HG03135 (cell line): ENCODE measurements at regions not wholly inside any gene's neighbourhood (a gene's known extent, or its start where the extent isn't known, plus 50 kb on each side); places are given as distances from the start of the nearest gene placed in this dataset.

Experiments
- ATAC-seq: cut with Tn5 transposase; IDR thresholded peaks from one replicate; pipeline ENCODE4 v1.9.1; 2021; ENCODE audit warnings: mild to moderate bottlenecking, moderate library complexity; ENCODE audit not compliant: unreplicated experiment

GRCh38 chr12:58513301-58513834, 406.9 kb downstream of the LRIG3 start:
- ATAC-seq: no peak

DNA sequence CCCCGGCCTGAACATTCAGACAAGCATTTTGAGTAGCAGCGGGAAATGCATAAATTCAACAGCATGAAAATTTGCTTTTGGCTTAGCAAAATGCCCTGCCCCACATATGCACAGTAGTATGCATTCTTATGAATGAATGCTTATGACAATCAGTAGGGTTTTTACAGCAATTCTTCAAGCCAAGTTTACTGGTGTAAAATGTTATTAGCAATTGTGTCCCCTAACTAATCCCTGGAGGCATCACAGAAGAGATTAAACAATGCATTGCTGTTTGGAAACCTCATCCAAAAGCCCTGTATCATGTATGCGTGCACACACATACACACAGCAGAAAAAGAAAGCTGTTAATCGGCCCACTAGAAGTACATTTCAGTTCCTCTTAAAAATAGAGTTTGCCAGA, 406.5 kb downstream of the LRIG3 start:
- ATAC-seq: no peak

- ATAC-seq: no peak
These were observed 400.5 kb downstream of the LRIG3 start for GRCh38 chr12:58519839-58520238.

DNA sequence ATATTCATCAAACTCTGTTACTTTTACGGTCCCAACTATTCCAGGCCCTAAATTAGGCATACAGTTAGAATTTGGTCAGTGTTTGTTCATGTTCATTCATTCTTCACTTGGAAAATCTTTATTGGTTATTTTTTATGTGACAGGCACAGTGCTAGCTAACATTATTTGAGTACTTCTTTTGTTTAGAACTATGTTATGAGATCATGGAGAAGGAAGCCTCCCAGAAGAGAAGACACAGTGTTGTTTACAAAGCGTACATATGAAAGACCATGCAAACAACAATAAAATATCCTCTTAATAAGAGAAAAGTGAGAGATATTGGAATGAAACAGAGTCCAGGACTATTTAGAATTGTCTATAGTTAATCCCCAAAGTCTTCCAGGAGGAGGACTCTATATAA, 399.2 kb downstream of the LRIG3 start:
- ATAC-seq: no peak

GRCh38 chr12:58521796-58522195, 398.5 kb downstream of the LRIG3 start:
- no peak for ATAC-seq

GRCh38 chr12:58523360-58523759, 396.9 kb downstream of the LRIG3 start:
- no peak for ATAC-seq

GRCh38 chr12:58528271-58528670, 392.0 kb downstream of the LRIG3 start:
- no peak for ATAC-seq

DNA sequence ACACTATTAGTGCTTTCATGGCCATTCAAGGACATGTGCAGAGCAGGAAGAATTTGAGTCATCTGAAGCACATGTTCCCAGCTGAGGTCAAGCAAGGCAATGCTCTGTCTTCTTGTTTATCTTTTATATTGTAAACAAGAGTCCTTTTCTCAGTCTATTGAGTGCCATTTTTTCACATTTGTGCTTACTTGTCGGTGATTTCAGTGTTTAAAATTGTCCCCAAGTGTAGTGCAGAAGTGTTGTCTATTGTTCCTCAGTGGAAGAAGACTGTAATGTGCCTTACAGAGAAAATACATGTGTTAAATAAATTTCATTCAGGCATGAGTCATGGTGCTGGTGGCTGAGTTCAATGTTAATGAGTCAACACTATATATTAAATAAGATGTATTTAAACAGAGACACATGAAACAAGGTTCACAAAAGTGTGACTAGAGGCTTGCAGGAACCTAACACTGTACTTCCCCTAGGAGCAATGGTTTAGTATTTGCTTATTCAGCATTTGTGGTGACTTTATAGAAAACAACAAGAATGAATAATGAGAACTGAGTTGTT, 391.1 kb downstream of the LRIG3 start:
- no peak for ATAC-seq

DNA sequence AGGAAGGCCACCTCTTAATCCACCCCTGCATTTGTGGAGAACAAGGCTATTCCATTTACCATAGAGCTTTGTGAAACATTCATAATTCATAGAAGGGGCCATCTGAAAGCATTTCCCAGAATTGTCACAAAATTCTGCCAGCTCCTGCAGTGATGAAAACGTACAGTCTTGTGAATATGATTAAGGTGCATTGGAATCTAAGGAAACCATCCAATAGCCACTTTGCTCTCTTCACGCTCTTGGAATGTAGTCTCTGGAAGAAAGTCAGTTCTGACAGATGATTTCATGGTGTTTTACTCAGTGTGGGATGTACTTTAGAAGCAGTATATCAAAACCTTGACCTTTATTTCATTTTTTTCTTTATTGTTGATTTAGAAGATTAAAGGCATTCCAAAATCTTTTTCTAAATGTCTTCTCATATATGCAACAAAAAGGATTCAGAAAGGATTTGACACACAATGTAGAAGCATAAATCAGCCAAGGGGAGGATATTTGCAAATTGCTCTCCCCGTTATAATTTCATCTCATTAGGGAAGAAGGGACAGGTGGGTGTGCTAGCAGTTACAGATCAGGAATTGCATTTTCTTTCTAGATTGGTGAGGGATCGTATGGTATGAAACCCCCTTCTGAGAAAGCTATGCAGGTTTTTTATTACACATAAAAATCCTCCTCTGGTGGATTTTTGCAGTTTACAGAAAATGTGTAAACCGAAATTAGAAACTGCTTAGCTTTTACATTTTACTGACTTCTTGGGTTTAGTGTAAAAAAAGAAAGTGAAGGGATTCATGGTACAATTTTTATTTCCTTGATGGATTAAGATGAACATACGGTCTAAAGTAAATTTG, 390.2 kb downstream of the LRIG3 start:
- ATAC-seq: no peak

DNA sequence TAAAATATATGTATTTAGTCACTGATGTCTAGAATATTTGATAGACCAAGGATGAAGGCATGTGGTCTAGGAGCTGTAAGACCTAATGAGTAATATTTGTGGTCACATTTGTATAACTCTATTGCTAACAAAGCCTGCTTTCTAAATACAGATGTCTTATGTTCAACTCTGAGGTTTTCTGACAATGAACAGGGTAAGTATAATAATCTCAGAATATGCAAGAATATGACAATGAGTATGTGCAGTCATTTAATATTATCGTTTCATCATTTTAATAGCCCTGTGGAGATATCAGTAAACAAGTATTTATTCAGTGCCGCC, 389.6 kb downstream of the LRIG3 start:
- no peak for ATAC-seq

- ATAC-seq: no peak
These were observed 387.3 kb downstream of the LRIG3 start for GRCh38 chr12:58532855-58533608.

DNA sequence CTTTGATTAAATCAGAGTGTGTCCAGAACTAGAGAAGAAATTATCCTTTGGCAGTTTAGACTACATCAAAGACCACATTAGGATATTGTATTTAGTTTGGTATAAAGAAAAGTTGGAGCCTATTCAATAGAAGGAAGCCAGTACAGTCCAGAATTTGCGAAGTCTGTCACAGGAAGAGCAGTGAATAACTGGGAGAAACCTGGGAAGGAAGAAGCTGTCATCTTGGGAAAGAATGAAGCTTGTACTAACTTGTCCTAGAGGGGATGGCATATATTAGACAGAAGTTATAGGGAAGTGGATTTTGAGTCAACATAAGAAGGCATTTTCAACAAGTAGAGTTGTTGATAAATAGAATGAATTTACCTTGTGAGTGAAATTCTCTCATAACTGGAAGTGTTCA, 386.7 kb downstream of the LRIG3 start:
- no peak for ATAC-seq

DNA sequence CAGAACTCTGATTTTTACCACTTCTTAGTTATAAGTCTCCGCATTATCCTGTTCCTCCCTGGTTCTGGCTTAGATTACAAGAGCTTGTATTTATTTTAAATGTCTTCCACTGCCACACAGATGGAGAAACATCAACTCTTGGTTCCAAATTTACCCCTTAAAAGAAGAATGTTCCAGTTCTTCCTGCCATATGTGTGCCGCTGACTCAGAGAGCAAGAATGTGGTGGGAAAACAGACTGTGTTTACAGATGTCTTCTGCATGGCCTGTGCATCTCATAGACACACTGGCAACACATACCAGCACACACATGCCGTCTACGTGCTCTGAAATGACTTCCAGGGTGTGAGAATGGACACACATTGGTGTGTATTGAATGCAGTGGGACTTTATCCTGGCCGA, 383.0 kb downstream of the LRIG3 start:
- ATAC-seq: no peak

- ATAC-seq: no peak
These were observed 381.0 kb downstream of the LRIG3 start for GRCh38 chr12:58539295-58539694.

DNA sequence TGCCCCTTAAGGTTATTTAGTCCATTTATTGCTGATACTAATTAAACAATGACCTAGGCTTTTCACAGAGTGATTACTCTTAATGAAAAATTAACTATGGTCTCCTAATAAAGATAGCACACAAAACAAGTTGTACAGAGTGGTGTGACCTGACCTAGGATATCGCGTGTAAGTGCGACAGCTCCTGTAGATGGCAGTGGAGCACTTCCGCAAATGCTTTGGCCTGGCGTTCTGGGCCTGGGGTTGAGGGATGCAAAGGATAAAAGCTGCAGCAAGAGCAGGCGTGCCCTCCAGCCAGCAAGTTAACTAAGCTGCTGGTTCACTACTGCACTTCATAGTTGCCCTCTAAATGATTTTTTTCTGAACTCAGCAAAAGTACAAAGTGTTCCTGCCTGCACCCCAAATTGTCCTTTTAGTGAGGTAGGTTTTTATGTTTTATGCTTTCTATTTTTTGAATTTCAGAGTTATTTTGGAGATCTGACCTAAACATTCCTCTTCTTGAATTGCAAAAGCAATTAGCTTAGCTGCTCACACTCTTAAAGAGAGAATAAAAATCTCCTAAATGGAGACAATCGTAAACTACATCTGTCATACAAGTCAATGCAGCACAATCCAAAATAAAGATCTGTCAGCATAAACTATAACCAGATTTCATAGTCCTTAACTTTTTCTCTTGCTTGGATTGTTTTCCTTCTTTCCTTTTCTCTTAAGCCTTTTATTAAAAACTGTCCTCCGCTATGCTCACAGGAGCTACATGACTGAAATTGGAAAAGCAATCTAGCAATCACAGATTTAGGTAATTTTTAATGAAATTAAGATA, 379.6 kb downstream of the LRIG3 start:
- ATAC-seq: peak; percentile 73

GRCh38 chr12:58541300-58541690, 379.0 kb downstream of the LRIG3 start:
- no peak for ATAC-seq

DNA sequence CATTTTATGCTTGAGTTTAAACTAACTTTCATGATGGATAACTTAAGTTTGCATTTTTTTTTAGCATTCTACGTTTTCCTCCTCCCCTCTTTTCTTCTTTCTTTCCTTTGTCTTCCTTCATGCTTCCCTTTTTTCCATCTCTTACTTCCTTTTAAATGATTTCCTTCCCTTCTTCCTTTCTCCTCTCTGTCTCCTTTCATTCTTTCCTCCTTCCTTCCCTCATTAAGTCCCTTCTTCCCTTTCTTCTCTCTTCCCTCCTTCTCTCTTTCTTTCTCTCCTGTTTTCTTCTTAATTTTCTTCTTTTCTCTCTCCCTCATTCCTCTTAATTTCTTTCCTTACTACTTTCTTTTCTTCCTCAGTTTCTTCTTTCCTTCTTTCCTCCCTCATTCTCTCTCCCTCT, 376.0 kb downstream of the LRIG3 start:
- no peak for ATAC-seq

GRCh38 chr12:58547217-58547616, 373.1 kb downstream of the LRIG3 start:
- ATAC-seq: no peak

DNA sequence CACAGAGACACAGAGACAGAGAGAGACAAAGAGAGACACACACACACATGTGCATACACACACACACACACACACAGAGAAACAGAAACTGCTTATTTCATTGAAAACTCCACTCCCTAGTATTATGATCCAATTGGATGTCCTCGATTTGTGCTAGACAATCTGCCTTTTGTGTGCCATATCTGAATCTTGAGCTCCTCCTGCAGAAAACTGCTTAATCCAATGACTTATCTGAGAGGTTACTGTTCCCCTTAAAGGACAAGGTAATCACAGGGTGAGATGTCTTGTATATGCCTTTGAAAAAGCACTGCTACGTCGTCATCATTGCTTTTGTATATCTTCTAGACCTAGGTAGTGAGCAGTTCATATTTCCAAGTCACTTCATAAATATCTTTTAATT, 371.5 kb downstream of the LRIG3 start:
- ATAC-seq: no peak

DNA sequence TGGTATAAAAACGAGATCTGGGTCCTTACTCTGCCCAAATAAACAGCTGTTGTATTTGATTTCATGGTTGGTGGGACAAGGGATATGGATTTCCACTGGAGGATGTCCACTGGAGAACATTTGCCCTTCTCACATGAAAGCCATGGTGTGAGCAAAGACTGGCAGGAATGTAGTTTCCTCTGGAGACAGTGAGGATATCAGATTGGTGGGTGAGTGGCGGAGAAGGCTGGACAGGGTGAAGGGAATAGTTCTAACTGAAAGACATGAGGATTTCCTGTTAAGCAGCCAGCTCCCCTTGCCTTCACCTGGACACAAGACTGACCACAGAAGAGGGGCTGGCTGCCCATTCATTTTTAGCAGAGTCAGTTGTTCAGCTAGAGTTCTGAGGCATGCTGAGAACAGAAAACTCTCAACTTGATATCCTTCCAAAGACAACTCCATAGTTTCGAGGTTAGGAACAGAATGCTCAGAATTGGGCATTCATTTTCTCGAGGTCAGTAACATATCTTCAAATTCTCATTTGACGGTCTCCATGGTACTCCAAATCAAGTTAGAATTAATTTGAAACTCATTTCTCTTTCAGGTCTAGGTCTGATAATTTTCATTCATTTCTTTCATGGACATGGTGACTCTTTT, 365.7 kb downstream of the LRIG3 start:
- ATAC-seq: no peak

DNA sequence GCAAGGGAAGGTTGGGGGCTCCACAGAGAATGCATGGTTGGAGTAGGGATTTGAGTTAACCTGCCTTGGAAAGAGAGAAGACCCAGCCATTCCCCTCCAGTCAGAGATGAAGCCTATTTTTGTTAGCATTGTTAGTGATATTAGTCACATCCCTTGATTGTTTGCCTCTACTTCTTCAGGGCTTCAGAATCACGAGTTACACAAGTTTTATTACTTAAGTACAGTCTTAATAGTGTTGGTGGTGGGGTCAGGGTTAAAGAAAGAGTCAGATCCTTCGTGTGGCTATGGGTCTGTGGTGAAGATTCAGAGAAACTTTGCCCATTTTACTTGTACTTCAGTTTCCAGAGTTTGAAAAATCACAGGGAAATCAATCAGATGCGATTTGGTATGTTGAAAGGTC, 363.1 kb downstream of the LRIG3 start:
- no peak for ATAC-seq
